Fibroblast of pulmonary artery (primary cell): ENCODE measurements at regions not wholly inside any gene's neighbourhood (a gene's known extent, or its start where the extent isn't known, plus 50 kb on each side); places are given as distances from the start of the nearest gene placed in this dataset.

Experiments used
- DNase-seq: peaks from one replicate; pipeline ENCODE4 v3.0.0-alpha.2; 2010; ENCODE audit warnings: low read depth
- H3K4me3 ChIP-seq: replicated peaks from 2 replicates; pipeline ENCODE4 v1.5.1; 2011; ENCODE audit warnings: low read depth, mild to moderate bottlenecking, control low read depth, low read length, moderate library complexity
- CTCF ChIP-seq: IDR thresholded peaks from 2 replicates; pipeline ENCODE4 v1.5.1; 2011; ENCODE audit warnings: mild to moderate bottlenecking, control low read depth, low read length, inconsistent platforms; ENCODE audit errors: missing control alignments

- DNase-seq = no peak
- no peak overlapping the region for H3K4me3 ChIP-seq
- no peak for TF ChIP-seq CTCF
These were observed 655.9 kb upstream of the ARGLU1 start for GRCh38 chr13:107223867-107224266.

GRCh38 chr13:107222597-107222996, 654.7 kb upstream of the ARGLU1 start:
- no peak overlapping the region for H3K4me3 ChIP-seq
- DNase-seq = no peak
- TF ChIP-seq CTCF = no peak

GRCh38 chr13:107220245-107220644, 652.3 kb upstream of the ARGLU1 start:
- no peak for DNase-seq
- no peak for TF ChIP-seq CTCF
- no peak overlapping the region for H3K4me3 ChIP-seq

GRCh38 chr13:107217251-107217650, 649.3 kb upstream of the ARGLU1 start:
- peak; percentile 11 for DNase-seq
- no peak for TF ChIP-seq CTCF

GRCh38 chr13:107216046-107216755, 648.3 kb upstream of the ARGLU1 start:
- H3K4me3 ChIP-seq = no peak overlapping the region
- no peak for DNase-seq
- TF ChIP-seq CTCF = no peak

More at GRCh38 chr13:107217251-107217650, 649.3 kb upstream of the ARGLU1 start:
- H3K4me3 ChIP-seq = no peak overlapping the region

- TF ChIP-seq CTCF = peak; percentile 95
- no peak overlapping the region for H3K4me3 ChIP-seq
- DNase-seq = peak; percentile 91
These were observed 643.1 kb upstream of the ARGLU1 start for GRCh38 chr13:107211073-107211472.

GRCh38 chr13:107210723-107211030, 642.7 kb upstream of the ARGLU1 start:
- peak; percentile 49 for DNase-seq
- no peak for TF ChIP-seq CTCF
- peak overlapping the region; percentile 8 for H3K4me3 ChIP-seq
